HG02610 (cell line): ENCODE measurements at regions not wholly inside any gene's neighbourhood (a gene's known extent, or its start where the extent isn't known, plus 50 kb on each side); places are given as distances from the start of the nearest gene placed in this dataset.
A peak's percentile ranks its signal among the peaks of the same experiment; 100 is the strongest.

Source experiments
- ATAC-seq: cut with Tn5 transposase; IDR thresholded peaks from one replicate; pipeline ENCODE4 v1.9.1; 2021; ENCODE audit warnings: mild to moderate bottlenecking, moderate library complexity; ENCODE audit not compliant: unreplicated experiment

- peak; percentile 64 for ATAC-seq
Measured at GRCh38 chr1:90155721-90156487, 161.0 kb downstream of the ZNF326 start.

- no peak for ATAC-seq
Measured at GRCh38 chr1:90154711-90155110, 159.8 kb downstream of the ZNF326 start.

- no peak for ATAC-seq
Measured at GRCh38 chr1:90149101-90149500, 154.2 kb downstream of the ZNF326 start.

DNA sequence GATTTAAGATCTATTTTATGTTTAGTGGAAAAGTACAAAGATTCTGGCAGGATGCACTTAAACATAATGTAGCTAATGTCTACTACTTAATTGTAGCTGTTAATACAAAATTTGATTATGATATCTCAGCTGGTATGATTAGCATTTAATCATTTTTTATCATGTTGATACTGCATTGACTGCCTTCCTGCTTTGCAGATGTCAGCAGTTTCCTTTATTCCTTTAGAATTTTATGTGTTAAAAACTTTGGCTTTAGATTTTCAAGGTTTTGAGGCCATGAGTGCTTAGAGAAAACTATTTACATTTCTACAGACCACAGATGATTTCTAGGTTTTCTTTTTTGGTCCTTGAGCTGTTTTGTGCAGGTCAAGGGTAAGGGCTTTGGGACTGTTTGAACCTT is 152.2 kb downstream of the ZNF326 start:
- ATAC-seq = no peak

- ATAC-seq = no peak
Measured at GRCh38 chr1:90144820-90145219, 149.9 kb downstream of the ZNF326 start.

GRCh38 chr1:90143591-90143990 is 148.7 kb downstream of the ZNF326 start:
- ATAC-seq = no peak

DNA sequence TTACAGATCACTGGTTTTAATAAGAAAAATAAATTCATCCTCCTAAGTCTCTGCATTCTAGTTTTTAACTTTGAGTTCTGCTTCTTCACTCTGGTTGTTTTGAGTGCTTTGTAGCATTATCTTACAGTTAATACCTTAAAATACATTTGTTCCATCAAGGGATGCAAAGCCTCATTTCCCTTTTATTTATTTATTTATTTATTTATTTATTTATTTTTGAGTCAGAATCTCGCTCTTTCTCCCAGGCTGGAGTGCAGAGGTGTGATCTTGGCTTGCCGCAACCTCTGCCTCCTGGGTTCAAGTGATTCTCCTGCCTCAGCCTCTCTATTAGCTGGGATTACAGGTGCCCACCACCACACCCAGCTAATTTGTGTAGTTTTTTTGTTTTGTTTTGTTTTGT is 147.8 kb downstream of the ZNF326 start:
- ATAC-seq = no peak

DNA sequence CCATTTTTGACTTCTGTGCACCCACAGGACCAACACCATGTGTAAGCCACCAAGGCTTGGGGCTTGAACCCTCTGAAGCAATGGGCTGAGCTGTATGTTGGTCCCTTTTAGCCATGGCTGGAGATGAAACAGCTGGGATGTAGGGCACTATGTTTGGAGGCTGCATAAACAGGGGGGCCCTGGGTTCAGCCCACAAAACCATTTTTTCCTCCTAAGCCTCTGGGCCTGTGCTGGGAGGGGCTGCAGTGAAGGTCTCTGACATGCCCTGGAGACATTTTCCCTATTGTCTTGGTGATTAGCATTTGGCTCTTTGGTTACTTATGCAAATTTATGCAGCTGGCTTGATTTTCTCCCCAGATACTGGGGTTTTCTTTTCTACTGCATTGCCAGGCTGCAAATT is 144.9 kb downstream of the ZNF326 start:
- no peak for ATAC-seq

- ATAC-seq = no peak
Measured at GRCh38 chr1:90135286-90135685, 140.4 kb downstream of the ZNF326 start.

- no peak for ATAC-seq
Measured at GRCh38 chr1:90134175-90134955, 139.5 kb downstream of the ZNF326 start.

- ATAC-seq = no peak
Measured at GRCh38 chr1:90133133-90133532, 138.2 kb downstream of the ZNF326 start.

- ATAC-seq = no peak
Measured at GRCh38 chr1:90132306-90132705, 137.4 kb downstream of the ZNF326 start.

DNA sequence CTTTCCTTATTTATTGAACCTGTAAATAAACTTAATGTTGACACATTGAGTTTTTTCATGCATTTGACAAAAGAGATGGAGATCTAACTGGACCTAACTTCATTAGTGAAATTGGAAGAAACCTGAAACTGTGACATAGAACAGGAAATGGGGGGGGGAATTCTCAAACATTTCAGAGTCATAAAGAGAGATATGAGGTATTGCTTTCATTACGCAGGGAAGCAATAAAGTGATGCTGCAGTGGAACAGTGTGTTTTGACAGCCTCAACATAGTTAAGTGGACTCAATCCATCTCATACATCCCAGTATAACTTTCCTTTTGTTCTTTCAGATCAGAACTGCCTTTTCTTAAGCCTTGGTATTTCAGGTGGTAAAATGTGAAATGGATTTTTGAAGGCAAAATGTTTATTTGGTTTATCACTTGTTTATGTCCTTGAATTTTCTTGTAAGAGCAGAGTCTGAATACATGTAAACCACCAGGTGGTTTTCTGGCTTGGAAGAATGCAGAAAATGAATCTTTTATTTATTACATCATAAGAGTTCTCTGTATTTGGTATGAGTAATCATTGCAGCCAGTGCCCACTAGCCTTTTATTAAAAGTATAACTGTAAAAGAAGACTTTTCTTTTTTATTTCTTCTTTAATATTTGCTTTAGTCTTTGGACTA is 132.5 kb downstream of the ZNF326 start:
- ATAC-seq = peak; percentile 90

- no peak for ATAC-seq
Measured at GRCh38 chr1:90126834-90127233, 131.9 kb downstream of the ZNF326 start.

- no peak for ATAC-seq
Measured at GRCh38 chr1:90122654-90123340, 127.9 kb downstream of the ZNF326 start.

DNA sequence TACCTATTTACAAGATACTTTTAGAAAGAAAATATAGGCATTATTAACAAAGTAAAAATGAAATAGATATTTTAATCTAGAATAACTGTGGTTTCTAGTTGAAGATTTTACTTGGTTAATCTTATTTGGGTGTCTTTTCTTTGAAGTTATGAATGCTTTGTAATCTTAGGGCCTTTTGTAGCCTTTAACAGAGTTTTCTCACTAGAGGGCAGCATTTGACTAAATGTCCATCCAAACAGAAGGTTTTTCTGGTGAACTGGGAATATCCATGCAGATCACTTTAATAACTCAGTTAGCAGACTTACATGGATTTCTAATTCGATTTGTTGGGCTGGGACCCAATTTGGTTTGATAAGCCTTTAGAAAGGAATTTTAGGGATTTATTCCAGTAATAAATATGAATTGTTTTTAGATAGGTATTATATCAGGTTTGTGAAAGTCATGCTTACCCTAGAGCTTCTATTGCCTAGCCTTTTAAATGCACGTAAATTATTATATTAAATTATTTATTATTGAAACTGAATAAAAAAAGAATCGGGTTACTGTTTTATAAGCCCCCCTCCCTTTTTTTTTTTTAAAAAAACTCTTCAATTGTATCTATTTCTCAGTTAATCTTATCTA is 119.7 kb downstream of the ZNF326 start:
- ATAC-seq = no peak

GRCh38 chr1:90107990-90108389 is 113.1 kb downstream of the ZNF326 start:
- ATAC-seq = no peak

GRCh38 chr1:90106311-90106710 is 111.4 kb downstream of the ZNF326 start:
- no peak for ATAC-seq

- ATAC-seq = no peak
Measured at GRCh38 chr1:90104941-90105538, 110.1 kb downstream of the ZNF326 start.

GRCh38 chr1:90100566-90100965 is 105.7 kb downstream of the ZNF326 start:
- no peak for ATAC-seq
